Dedifferentiated amniotic fluid mesenchymal stem cell (primary cell): ENCODE measurements at regions not wholly inside any gene's neighbourhood (a gene's known extent, or its start where the extent isn't known, plus 50 kb on each side); places are given as distances from the start of the nearest gene placed in this dataset.
"Not testable (repeated sequence)": the region's sequence is repeated elsewhere in the genome, so short reads cannot be mapped to it uniquely, and the experiment has no call there.

Experiments
- DNase-seq: peaks from one replicate; pipeline ENCODE4 v3.0.0-alpha.2; 2016; ENCODE audit errors: extremely low spot score

GRCh38 chr14:39589882-39590281 lies 157.6 kb upstream of the FBXO33 start:
- DNase-seq, result not testable (repeated sequence)

DNA sequence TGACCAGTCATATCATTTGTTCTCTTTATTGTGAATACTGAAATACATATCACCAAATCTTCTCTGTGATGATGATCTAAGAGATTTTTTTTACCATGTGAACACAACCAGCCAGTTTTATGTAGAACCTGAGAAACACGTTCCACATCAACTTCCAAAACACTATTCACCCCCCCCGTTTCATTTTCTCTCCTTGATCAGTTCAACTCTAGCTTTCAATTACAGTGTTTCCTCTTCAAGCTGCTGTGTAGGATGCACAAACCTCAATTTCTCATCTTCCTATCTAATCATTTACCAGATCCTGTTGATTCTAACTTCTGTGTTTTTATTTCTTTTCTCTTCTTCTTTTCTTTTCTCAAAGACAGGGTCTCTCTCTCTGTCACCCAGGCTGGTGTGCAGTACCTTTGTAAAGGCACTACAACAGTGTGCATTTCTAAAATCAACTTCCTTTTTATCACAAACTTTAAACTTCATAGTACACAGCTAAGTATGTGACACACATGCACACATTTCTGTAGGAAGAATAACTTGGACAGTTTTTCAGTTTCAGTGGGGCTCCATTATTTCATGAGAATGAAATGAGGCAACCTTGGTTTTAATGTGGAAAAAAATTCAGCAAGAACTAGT lies 149.9 kb upstream of the FBXO33 start:
- no peak for DNase-seq

GRCh38 chr14:39581474-39581873 lies 149.2 kb upstream of the FBXO33 start:
- no peak for DNase-seq

GRCh38 chr14:39580696-39581095 lies 148.5 kb upstream of the FBXO33 start:
- no peak for DNase-seq

GRCh38 chr14:39576736-39577135 lies 144.5 kb upstream of the FBXO33 start:
- DNase-seq, result no peak

DNA sequence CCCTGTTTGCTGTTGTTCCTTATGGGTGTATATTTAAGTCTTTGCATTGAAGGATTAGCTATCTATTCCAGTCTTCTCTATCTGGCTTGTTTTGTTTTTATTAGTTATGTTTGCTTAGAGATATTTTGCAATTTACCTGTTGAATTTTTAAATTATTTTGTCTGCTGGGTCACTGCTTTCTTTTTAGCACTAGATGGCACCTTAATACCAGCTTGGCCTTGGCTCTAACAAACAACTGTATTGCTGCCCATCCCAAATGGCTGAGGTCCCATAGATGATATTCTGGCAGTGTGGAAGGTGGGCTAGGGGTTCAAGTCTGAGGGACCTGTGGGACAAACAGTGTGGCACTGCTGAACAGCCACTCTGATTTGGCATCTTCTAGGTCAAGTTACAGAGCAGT lies 144.0 kb upstream of the FBXO33 start:
- no peak for DNase-seq

DNA sequence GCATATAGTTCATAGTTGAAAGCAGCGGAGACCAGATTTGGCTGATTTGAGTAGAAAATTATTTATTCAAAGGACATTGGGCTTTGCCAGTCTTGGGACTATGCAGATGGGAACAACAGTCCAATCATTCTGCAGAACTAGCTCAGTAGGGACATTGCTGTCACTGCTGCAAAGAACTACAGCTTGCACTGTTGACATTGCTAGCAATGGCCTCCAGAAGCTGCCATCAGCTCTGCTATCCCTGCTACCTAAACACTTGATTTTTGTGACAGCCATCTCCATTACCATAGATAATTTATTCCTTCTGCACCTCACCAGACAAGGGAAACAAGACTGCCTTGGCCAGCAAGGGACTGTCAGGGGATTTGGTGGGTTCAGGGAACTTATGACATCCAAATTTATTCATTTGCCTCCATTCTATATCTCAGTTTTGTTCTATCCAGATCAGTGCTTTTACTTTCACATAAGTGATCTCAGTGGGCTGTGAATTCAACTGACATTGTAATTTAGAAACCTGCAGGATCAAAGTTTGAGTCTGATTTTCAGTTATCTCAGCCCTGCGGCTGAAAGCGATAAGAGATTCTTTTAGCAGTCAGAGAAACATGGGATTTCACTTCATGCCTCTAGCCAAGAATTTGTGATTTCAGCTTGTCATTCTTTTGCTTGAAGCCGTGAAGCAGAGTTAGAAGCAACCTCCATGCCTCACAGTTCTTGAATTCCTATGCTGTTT lies 136.7 kb upstream of the FBXO33 start:
- DNase-seq, result no peak

DNA sequence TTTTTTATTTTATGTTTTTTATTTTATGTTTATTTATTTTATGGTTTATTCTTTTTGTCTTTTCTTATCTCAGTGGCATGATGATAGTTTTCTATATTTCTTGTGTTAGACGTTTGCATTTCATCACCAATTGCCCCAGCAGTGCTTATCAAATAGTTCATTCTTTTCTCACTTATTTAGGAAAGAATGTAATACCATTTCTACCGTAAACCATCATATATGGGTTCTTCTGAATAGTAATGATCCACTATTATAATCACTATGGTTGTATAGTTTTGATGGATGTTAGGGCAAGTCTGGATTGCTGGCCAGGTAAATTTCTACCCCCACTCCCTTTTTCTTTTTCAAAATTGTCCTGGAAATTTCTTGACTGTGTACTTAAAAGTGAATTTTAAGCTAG lies 134.6 kb upstream of the FBXO33 start:
- DNase-seq, result no peak

DNA sequence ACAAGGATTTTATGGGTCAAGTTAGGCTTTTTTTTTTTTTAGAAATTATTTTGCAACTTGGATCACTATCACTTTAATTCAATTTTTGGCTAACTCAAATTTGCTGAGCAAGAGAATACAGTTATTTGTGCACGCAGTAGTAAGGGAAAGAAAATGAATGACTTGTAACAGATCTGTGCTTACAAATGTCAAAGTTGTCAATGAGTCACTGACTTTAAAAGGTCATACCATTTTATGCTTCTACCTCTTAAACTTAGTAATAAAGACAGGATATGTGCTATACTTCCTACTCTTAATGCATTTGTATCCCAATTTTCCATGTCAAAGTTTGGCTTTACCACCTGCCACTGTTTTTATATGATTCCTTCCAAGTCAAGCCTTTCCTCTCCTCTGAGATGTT lies 131.1 kb upstream of the FBXO33 start:
- no peak for DNase-seq

- no peak for DNase-seq
Measured at GRCh38 chr14:39562175-39562574, 129.9 kb upstream of the FBXO33 start.

GRCh38 chr14:39558525-39558924 lies 126.3 kb upstream of the FBXO33 start:
- DNase-seq, result no peak

DNA sequence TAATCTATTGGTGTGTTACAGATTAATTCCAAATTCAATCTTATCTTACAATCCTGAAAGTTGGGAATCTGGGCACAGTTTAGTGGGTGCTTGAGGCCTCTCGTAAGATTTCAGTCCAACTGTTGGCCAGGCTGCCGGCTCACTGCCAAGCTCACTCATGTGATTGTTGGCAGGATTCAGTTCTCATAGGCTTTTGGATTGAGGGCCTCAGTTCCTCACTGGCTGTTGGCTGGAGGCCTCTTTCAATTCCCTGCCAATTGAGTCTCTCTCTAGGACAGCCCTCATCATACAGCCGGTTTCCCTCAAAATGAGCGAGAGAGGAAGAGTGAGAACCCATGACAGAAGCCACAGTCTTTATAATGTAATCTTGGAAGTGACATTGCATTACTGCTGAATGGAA lies 123.5 kb upstream of the FBXO33 start:
- no peak for DNase-seq

DNA sequence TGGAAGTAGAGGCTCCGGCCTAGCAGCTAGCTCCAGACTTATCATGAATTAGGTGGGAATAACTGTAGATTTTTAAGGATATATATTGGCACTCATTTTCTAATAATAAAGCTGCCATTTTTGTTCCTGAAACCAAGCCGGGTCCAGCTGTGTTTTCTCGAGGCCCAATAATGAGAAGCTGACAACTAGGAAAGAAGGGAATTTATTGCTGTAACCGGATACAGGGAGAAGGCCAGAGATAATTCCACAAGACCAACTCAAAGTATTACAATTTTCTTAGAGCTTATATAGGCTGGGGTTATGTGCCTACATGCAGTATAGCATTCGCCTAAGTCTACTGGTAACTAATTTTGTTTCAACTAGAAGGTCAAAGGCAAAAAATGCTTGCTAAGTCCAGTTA lies 122.3 kb upstream of the FBXO33 start:
- DNase-seq, result no peak

- DNase-seq, result no peak
Measured at GRCh38 chr14:39548358-39548757, 116.1 kb upstream of the FBXO33 start.

DNA sequence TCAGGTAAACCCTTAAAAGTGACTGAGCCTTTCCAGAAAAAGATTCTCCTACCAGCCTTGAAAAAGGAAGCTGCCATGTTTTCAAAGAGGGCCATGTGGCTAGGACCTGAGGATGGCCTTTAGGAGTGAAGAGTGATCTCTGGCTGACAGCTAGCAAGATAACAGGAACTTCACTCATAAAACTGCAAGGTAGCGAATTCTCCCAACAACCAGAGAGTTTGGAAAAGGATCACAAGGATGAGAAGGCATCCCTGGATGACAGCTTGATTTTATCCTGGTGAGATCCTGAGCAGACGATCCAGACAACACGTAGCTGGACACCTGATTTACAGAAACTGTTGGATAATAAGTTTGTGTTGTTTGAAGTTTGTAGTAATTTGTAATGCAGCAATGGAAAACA lies 115.6 kb upstream of the FBXO33 start:
- no peak for DNase-seq

DNA sequence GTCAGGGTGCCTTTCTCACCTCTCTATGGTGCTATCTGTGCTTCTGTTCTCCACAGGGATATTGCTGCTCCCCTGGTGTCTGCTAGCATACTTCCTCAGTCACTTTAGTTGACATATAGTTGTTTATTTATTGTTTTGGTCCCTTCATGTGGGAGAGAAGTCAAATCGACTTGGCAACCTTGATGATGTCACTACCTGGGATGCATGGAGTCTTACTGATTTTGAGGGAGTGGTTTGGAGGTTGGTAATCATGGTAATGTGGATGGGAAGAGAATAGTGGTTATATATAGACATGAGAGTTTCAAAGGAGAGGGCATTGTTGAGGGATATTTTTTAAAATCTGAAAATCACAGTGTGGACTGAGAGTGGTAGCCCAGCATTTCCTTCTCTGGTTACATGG lies 73.6 kb upstream of the FBXO33 start:
- DNase-seq, result no peak

DNA sequence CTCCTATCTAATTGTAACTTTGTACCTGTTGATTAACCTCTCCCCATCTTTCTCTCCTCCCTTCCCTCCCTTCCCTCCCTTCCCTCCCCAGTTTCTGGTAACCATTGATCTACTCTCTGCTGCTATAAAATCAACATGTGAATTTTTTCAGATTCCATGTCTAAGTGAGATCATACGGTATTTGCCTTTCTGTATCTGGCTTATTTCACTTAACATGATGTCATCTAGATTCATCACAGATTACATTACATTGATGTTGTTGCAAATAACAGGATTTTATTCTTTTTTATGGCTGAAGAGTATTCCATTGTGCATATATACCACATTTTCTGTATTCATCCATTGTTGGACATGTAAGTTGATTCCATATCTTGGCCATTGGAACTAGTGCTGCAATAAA lies 68.0 kb upstream of the FBXO33 start:
- no peak for DNase-seq

DNA sequence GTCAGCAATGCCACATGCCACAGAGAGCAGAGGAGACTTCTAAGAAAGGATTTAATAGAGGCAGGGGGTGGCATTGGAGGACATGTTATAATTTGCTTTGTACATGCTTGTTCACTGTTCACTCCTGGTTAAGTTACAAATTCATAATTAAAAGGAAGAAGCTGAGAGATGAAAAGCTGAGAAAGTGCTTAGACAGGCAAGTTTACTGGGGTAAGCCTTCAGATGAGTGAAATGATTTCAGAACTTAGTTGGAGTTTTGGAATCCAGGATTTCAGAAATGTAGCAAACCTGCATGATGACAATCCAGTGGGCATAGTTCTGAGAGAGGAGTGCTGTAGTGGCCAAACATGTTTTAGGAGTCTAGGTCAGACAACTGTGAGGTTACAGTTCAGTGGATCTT lies 67.3 kb upstream of the FBXO33 start:
- DNase-seq, result no peak

DNA sequence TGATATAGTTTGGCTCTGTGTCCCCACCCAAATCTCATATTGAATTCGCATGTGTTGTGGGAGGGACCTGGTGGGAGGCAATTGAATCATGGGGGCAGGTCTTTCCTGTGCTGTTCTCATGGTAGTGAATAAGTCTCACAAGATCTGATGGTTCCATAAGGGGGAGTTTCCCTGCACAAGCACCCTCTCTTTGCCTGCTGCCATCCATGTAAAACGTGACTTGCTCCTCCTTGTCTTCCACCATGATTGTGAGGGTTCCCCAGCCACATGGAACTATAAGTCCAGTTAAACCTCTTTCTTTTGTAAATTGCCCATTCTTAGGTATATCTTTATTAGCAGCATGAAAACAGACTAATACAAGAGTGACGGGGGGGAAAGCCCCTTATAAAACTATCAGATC lies 65.4 kb upstream of the FBXO33 start:
- DNase-seq, result not testable (repeated sequence)

GRCh38 chr14:39492267-39492666 lies 60.0 kb upstream of the FBXO33 start:
- DNase-seq, result peak; percentile 57

- DNase-seq, result peak; percentile 49
Measured at GRCh38 chr14:39491134-39491571, 58.9 kb upstream of the FBXO33 start.

DNA sequence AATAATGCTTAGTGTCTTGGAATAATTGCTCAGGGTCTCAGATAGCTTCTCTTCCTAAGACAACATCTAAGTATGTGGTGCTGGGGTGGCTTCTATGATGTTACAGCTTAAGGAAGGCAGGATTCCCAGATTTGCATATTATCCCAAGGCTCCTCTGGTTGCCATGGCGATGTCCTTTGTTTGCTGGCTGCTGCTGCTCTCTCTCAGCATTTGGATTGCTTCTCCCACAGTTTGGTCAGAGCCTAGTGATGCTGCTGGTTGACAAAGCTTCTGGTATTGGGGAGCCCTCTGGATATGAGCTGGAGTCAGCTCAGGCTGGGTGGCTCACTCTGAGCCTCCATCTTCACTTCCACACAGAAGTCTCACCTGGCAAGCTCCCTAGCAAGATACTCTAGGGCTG lies 56.4 kb upstream of the FBXO33 start:
- DNase-seq, result no peak

GRCh38 chr14:39483682-39484081 lies 51.4 kb upstream of the FBXO33 start:
- no peak for DNase-seq
